ENCODE measurements at regions not wholly inside any gene's neighbourhood (a gene's known extent, or its start where the extent isn't known, plus 50 kb on each side); places are given as distances from the start of the nearest gene placed in this dataset.
"Not testable (repeated sequence)": the region's sequence is repeated elsewhere in the genome, so short reads cannot be mapped to it uniquely, and the experiment has no call there.

- peak overlapping the region; percentile 72 for H3K4me3 ChIP-seq (ENCODE audit: low read depth, low read length)
- no CpG with 5 or more reads among the region's 28 CpGs for WGBS (ENCODE audit: extremely low coverage, insufficient coverage, insufficient read length)
- H4K12ac ChIP-seq (ENCODE audit: low read depth, low read length): peak overlapping the region; percentile 37
- not testable (repeated sequence) for H3K27ac ChIP-seq (ENCODE audit: low read depth, low read length); H3K23ac ChIP-seq (ENCODE audit: low read length); H3K27me3 ChIP-seq (ENCODE audit: insufficient read depth, low read length); H3K79me2 ChIP-seq (ENCODE audit: control insufficient read depth, insufficient read depth, low read length, poor library complexity); H3K4ac ChIP-seq (ENCODE audit: low read depth, low read length); H3K4me1 ChIP-seq (ENCODE audit: control insufficient read depth in 1 of 2, insufficient read depth in 2 of 2, low read length in 2 of 2); H2BK5ac ChIP-seq (ENCODE audit: low read depth, low read length, poor library complexity); H3K79me1 ChIP-seq (ENCODE audit: low read length); H2AK5ac ChIP-seq (ENCODE audit: low read length); H2BK12ac ChIP-seq (ENCODE audit: low read length); H3K9me3 ChIP-seq (ENCODE audit: insufficient read depth, low read depth, low read length); H3K36me3 ChIP-seq (ENCODE audit: control insufficient read depth in 1 of 2, insufficient read depth in 2 of 2, low read length in 2 of 2)
- DNase-seq: peak; percentile 91 to 94
- peak overlapping the region; percentile 84 for H3K9ac ChIP-seq (ENCODE audit: low read length)
- H3K4me2 ChIP-seq (ENCODE audit: low read length): peak overlapping the region; percentile 56
- peak overlapping the region; percentile 53 for H2AFZ ChIP-seq (ENCODE audit: insufficient read depth, low read length, poor library complexity)
- H2BK120ac ChIP-seq (ENCODE audit: insufficient read depth, low read length, poor library complexity): peak overlapping the region; percentile 26
- H3K14ac ChIP-seq (ENCODE audit: low read length): peak overlapping the region; percentile 40
- peak overlapping the region; percentile 53 for H4K91ac ChIP-seq (ENCODE audit: low read depth, low read length)
- peak overlapping the region; percentile 88 for H4K8ac ChIP-seq (ENCODE audit: low read depth, low read length)
- peak overlapping the region; percentile 55 for H3K18ac ChIP-seq (ENCODE audit: low read length)
Measured at GRCh38 chr4:118591339-118592046, 93.7 kb upstream of the METTL14 start.

- Histone ChIP-seq H2AK5ac (ENCODE audit: low read length) (peak overlapping the region; percentile 65), H4K8ac (ENCODE audit: low read depth, low read length) (peak overlapping the region; percentile 88), H3K4me2 (ENCODE audit: low read length) (peak overlapping the region; percentile 56), H3K14ac (ENCODE audit: low read length) (peak overlapping the region; percentile 48), H3K18ac (ENCODE audit: low read length) (peak overlapping the region; percentile 42), H4K12ac (ENCODE audit: low read depth, low read length) (peak overlapping the region; percentile 37), H3K4ac (ENCODE audit: low read depth, low read length) (peak overlapping the region; percentile 58), H3K4me3 (ENCODE audit: low read depth, low read length) (peak overlapping the region; percentile 72)
- H2BK12ac ChIP-seq (ENCODE audit: low read length); DNase-seq; H3K36me3 ChIP-seq (ENCODE audit: control insufficient read depth in 1 of 2, insufficient read depth in 2 of 2, low read length in 2 of 2); H2BK5ac ChIP-seq (ENCODE audit: low read depth, low read length, poor library complexity); H3K79me2 ChIP-seq (ENCODE audit: control insufficient read depth, insufficient read depth, low read length, poor library complexity); H3K27me3 ChIP-seq (ENCODE audit: insufficient read depth, low read length); H2AFZ ChIP-seq (ENCODE audit: insufficient read depth, low read length, poor library complexity); H3K23ac ChIP-seq (ENCODE audit: low read length); H4K91ac ChIP-seq (ENCODE audit: low read depth, low read length); H2BK120ac ChIP-seq (ENCODE audit: insufficient read depth, low read length, poor library complexity); H3K9me3 ChIP-seq (ENCODE audit: insufficient read depth, low read depth, low read length); H3K4me1 ChIP-seq (ENCODE audit: control insufficient read depth in 1 of 2, insufficient read depth in 2 of 2, low read length in 2 of 2); H3K79me1 ChIP-seq (ENCODE audit: low read length); H3K9ac ChIP-seq (ENCODE audit: low read length); H3K27ac ChIP-seq (ENCODE audit: low read depth, low read length): not testable (repeated sequence)
- no CpG with 5 or more reads among the region's 14 CpGs for whole genome bisulfite sequencing (ENCODE audit: extremely low coverage, insufficient coverage, insufficient read length)
Measured at GRCh38 chr4:118592289-118592688, 92.9 kb upstream of the METTL14 start.

GRCh38 chr4:118595883-118596282 is 89.3 kb upstream of the METTL14 start:
- H3K18ac ChIP-seq (ENCODE audit: low read length); H3K23ac ChIP-seq (ENCODE audit: low read length); H3K9me3 ChIP-seq (ENCODE audit: insufficient read depth, low read depth, low read length); H3K4me2 ChIP-seq (ENCODE audit: low read length); H3K79me2 ChIP-seq (ENCODE audit: control insufficient read depth, insufficient read depth, low read length, poor library complexity); H4K91ac ChIP-seq (ENCODE audit: low read depth, low read length); H2AK5ac ChIP-seq (ENCODE audit: low read length); H3K9ac ChIP-seq (ENCODE audit: low read length); H2BK120ac ChIP-seq (ENCODE audit: insufficient read depth, low read length, poor library complexity); DNase-seq; H2BK12ac ChIP-seq (ENCODE audit: low read length); H2BK5ac ChIP-seq (ENCODE audit: low read depth, low read length, poor library complexity); H3K27me3 ChIP-seq (ENCODE audit: insufficient read depth, low read length); H3K4me1 ChIP-seq (ENCODE audit: control insufficient read depth in 1 of 2, insufficient read depth in 2 of 2, low read length in 2 of 2); H3K27ac ChIP-seq (ENCODE audit: low read depth, low read length); H4K8ac ChIP-seq (ENCODE audit: low read depth, low read length); H4K12ac ChIP-seq (ENCODE audit: low read depth, low read length); H3K4ac ChIP-seq (ENCODE audit: low read depth, low read length); H2AFZ ChIP-seq (ENCODE audit: insufficient read depth, low read length, poor library complexity); H3K14ac ChIP-seq (ENCODE audit: low read length); H3K4me3 ChIP-seq (ENCODE audit: low read depth, low read length); H3K79me1 ChIP-seq (ENCODE audit: low read length): not testable (repeated sequence)
- WGBS (ENCODE audit: extremely low coverage, insufficient coverage, insufficient read length): no CpG with 5 or more reads among the region's 3 CpGs
- peaks cover 12 to 15% of the 10 kb centered on the region in 2 experiments for H3K36me3 ChIP-seq (ENCODE audit: control insufficient read depth in 1 of 2, insufficient read depth in 2 of 2, low read length in 2 of 2)

- H3K36me3 ChIP-seq (ENCODE audit: control insufficient read depth in 1 of 2, insufficient read depth in 2 of 2, low read length in 2 of 2); H3K4me3 ChIP-seq (ENCODE audit: low read depth, low read length); H3K79me2 ChIP-seq (ENCODE audit: control insufficient read depth, insufficient read depth, low read length, poor library complexity); H3K4ac ChIP-seq (ENCODE audit: low read depth, low read length); H3K9me3 ChIP-seq (ENCODE audit: insufficient read depth, low read depth, low read length); H3K79me1 ChIP-seq (ENCODE audit: low read length); H3K23ac ChIP-seq (ENCODE audit: low read length); H3K18ac ChIP-seq (ENCODE audit: low read length); H3K4me2 ChIP-seq (ENCODE audit: low read length); H3K14ac ChIP-seq (ENCODE audit: low read length); H3K27me3 ChIP-seq (ENCODE audit: insufficient read depth, low read length); H4K8ac ChIP-seq (ENCODE audit: low read depth, low read length); H4K12ac ChIP-seq (ENCODE audit: low read depth, low read length); H3K4me1 ChIP-seq (ENCODE audit: control insufficient read depth in 1 of 2, insufficient read depth in 2 of 2, low read length in 2 of 2); H2BK12ac ChIP-seq (ENCODE audit: low read length); H2AK5ac ChIP-seq (ENCODE audit: low read length); H4K91ac ChIP-seq (ENCODE audit: low read depth, low read length); H3K27ac ChIP-seq (ENCODE audit: low read depth, low read length); H2AFZ ChIP-seq (ENCODE audit: insufficient read depth, low read length, poor library complexity); H2BK5ac ChIP-seq (ENCODE audit: low read depth, low read length, poor library complexity); H2BK120ac ChIP-seq (ENCODE audit: insufficient read depth, low read length, poor library complexity); H3K9ac ChIP-seq (ENCODE audit: low read length); DNase-seq: not testable (repeated sequence)
- WGBS (ENCODE audit: extremely low coverage, insufficient coverage, insufficient read length): no CpG with 5 or more reads among the region's 4 CpGs
Measured at GRCh38 chr4:118625097-118625496, 60.1 kb upstream of the METTL14 start.

Data from trophoblast cell (in vitro differentiated cells and primary cell).